ENCODE measurements at regions not wholly inside any gene's neighbourhood (a gene's known extent, or its start where the extent isn't known, plus 50 kb on each side); places are given as distances from the start of the nearest gene placed in this dataset.
"Not testable (repeated sequence)": the region's sequence is repeated elsewhere in the genome, so short reads cannot be mapped to it uniquely, and the experiment has no call there.

DNA sequence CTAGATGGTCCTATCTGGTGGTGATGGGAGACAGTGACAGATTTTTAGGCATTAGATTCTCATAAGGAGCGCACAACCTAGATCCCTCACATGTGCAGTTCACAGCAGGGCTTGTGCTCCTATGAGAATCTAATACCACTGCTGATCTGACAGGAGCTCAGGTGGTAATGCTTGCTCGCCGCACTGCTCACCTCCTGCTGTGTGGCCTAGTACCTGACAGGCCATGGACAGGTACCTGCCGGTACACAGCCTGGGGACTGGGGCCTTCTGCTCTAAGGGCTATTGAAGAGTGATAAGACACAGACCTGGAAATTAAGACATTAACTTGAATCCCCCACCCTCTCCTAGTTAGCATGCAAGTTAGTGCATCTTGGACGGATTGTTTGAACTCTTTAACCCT, 64.4 kb downstream of the KLRB1 start:
- not testable (repeated sequence) for DNase-seq

- DNase-seq, result not testable (repeated sequence)
Measured at GRCh38 chr12:9542827-9543226, 64.9 kb downstream of the KLRB1 start.

DNA sequence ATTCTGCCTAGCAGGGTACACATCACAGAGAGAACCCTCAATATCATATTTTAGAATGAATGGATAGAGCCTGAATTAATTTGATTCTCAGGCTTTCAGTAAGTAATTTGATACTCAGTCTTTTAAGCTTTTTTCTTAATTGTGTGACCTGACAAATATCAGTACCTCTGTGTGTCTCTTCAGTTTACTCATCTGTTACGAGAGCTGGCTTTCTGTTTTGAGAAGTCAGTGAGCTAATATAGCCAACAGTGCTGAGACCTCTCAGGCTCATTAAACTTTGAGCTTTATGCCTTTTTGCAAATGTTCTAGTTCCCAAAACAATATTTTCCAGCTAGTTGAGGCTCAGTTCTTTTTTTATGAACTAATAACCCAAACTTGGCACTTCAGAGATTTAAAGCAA, 91.8 kb downstream of the KLRB1 start:
- DNase-seq, result not testable (repeated sequence)

- DNase-seq, result not testable (repeated sequence)
Measured at GRCh38 chr12:9512695-9513094, 95.0 kb downstream of the KLRB1 start.

DNA sequence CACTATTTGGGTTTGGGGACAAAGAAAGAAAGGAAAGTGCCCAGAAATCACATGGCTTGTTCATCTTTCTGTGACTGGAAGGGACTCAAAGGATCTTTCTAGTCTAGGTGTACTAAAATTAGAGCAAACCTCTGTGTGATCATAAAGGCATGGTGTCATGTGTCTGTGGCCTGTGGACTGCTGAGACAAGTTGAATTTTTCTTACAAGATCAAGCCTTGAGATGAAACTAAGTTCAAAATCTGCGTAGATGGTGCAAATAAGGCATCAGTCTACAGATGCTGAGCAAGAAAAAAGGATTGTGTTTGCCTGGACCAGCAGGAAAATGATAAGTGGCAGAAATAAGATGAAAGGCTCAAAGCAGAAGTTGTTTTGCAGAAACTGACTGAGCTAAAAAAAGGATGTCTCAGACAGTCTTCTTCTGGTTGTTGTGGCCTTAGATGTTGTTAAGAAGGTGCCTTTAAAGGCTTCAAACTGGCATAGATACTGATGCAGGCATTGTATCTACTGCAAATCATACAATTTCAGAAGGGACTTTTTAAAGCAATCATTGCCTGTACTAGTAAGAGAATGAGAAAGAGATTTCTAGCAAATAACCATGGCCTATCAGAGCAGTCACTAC, 97.2 kb downstream of the KLRB1 start:
- DNase-seq, result not testable (repeated sequence)

- no peak for DNase-seq
Measured at GRCh38 chr12:9509464-9510161, 98.1 kb downstream of the KLRB1 start.

DNA sequence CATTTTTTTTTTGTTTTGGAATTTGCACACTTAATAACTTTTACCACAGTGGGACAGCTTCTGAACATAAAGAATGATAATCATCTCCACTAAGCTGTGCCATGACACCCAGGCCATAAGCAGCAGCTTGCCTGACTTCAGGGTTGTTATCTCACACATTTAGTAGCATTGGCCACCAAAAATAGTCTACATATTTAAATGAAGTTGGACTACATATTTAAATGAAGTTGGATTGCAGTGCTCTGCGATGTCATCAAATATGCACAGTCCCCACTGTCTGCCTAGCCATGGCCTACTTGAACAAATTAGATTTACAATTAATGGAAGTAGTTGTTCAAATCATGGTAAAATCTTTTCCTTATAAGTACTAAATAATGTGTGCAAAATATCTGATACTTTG, 101.0 kb downstream of the KLRB1 start:
- no peak for DNase-seq

GRCh38 chr12:9503384-9503783, 104.3 kb downstream of the KLRB1 start:
- DNase-seq, result not testable (repeated sequence)

DNA sequence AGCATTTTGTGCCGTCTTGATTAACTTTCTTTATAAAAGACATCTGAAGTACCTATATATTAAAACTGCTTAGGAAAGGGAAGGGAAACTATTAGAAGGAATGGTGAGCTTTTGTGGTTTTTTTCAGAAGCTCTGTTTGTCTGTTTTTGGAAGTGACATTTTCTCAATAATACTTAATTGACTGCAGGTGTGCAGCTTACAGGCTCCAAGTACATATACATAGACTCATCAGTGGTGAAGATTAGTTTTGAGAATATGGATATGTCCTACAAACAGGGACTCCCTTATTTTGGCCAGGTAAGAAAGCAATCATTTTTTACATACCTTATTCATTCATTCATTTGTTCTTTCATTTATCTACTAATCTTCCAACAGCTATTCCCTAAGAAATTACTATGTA, 104.9 kb downstream of the KLRB1 start:
- not testable (repeated sequence) for DNase-seq

GRCh38 chr12:9493325-9493724, 114.4 kb downstream of the KLRB1 start:
- not testable (repeated sequence) for DNase-seq

DNA sequence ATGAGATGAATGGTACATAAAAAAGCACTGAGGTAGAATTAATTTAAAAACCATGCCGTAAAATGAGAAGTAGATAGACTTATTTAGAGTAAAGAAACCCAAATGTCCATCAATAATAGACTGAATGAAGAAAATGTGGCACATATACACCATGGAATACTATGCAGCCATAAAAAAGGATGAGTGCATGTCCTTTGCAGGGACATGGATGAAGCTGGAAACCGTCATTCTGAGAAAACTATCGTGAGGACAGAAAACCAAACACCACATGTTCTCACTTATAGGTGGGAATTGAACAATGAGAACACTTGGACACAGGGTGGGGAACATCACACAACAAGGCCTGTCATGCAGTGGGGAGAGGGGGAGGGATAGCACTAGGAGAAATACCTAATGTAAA, 126.4 kb downstream of the KLRB1 start:
- DNase-seq, result not testable (repeated sequence)

- not testable (repeated sequence) for DNase-seq
Measured at GRCh38 chr12:9474197-9474596, 133.5 kb downstream of the KLRB1 start.

DNA sequence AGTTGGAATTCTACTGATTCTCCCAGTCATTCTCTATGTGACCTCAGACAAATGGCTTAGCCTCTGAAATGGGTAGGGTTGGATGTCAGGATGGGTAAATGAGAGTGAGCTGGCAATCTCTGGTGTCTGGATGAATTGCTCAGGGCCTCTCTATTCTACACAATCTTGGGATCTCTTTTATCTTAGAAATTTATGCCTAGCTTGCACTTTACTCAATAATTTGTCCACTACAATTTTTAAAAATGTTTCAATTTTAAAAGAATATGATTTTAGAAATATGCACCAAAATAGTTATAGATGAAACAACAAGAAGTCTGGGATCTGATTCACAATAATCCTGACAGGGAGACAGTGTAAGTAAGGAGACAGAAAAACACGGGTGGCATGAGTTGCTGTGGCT, 134.1 kb downstream of the KLRB1 start:
- DNase-seq, result not testable (repeated sequence)

GRCh38 chr12:9471501-9471900, 136.2 kb downstream of the KLRB1 start:
- DNase-seq, result not testable (repeated sequence)

DNA sequence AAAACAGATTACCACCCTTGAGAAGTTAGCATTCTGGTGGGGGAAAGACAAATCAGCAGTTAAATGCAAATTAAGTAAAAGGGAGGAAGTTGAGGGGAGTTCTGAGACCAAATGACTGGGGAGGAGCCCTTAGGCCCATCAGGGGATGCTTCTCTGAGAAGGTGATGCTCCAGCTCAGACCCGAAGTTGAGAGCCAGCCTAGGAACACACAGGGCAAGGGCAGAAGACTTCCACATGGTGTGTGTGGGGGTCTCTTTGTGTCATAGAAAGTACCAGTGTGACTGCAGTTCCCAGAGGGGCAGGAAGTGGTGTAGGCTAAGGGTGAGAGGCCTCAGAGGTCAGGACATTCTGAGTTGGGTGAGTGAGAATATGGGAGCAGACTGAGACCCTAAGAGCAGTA, 137.3 kb downstream of the KLRB1 start:
- DNase-seq, result not testable (repeated sequence)

- not testable (repeated sequence) for DNase-seq
Measured at GRCh38 chr12:9469956-9470355, 137.8 kb downstream of the KLRB1 start.

- DNase-seq, result not testable (repeated sequence)
Measured at GRCh38 chr12:9469463-9469862, 138.3 kb downstream of the KLRB1 start.

DNA sequence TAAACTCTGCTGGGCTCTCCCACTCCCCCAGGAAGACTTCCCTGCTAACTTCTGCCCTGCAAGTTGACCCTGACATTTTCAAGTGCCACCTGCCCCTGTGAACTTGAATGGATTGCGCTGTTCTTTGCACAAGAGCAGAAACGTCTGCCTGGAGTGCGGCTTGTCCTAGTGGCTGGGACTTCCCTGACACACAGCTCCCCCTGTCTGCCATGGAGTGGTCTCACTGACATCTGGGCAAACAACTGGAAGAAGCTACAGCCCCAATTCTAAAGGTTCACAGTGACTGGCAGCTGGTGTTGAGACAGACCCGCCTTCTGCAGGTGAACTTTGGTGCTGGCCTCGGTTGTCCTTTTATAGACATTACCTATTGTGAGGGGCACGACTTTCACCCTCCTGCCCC, 138.7 kb downstream of the KLRB1 start:
- DNase-seq, result peak; percentile 65

- DNase-seq, result not testable (repeated sequence)
Measured at GRCh38 chr12:9468144-9468543, 139.6 kb downstream of the KLRB1 start.

GRCh38 chr12:9464408-9464807, 143.3 kb downstream of the KLRB1 start:
- no peak for DNase-seq

GRCh38 chr12:9455516-9455915, 152.2 kb downstream of the KLRB1 start:
- DNase-seq, result peak; percentile 32

DNA sequence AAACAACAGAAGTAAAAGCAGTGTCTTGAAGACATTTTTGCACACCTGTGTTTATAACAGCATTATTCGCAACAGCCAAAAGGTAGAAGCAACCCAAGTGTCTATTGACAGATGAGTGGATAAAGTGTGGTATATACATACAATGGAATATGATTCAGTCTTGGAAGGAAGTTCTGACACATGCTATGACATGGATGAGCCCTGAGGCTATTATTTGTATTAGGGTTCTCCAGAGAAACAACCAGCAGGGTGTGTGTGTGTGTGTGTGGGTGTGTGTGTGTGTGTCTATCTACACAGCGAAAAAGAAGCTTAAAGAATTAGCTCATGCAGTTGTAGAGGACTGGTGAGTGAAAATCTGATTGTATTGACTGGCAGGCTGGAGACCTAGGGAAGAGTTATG, 153.7 kb downstream of the KLRB1 start:
- DNase-seq, result not testable (repeated sequence)

GRCh38 chr12:9450127-9450567, 157.6 kb downstream of the KLRB1 start:
- not testable (repeated sequence) for DNase-seq

DNA sequence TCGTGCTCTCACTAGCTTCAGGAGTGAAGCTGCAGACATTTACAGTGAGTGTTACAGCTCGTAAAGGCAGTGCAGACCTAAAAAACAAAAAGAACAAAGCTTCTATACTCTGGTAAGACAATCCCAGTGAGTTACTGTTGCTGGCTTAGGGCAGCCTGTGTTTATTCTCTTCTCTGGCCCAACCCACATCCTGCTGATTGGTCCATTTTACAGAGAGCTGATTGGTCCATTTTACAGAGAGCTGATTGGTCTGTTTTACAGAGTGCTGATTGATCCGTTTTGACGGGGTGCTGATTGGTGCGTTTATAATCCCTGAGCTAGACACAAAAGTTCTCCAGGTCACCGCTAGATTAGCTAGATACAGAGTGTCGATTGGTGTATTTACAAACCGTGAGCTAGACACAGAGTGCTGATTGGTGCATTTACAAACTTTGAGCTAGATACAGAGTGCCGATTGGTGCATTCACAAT, 158.0 kb downstream of the KLRB1 start:
- not testable (repeated sequence) for DNase-seq
